Gastrocnemius medialis (tissue), 4 donors: ENCODE measurements at regions not wholly inside any gene's neighbourhood (a gene's known extent, or its start where the extent isn't known, plus 50 kb on each side); places are given as distances from the start of the nearest gene placed in this dataset.

Source experiments
- POLR2A ChIP-seq, 2 donors: fragments of 450-650 bp; IDR thresholded peaks; one replicate each; pipeline ENCODE4 v1.6.1; 2017; ENCODE audit warnings: antibody characterized with exemption in 2 of 2, mild to moderate bottlenecking in 2 of 2, moderate library complexity in 2 of 2
- TF ChIP-seq, protein P1 (sequence below), 5 experiments: fragments of 450-650 bp in 3 of 5; fragments of 200-600 bp in 2 of 5; sonication (generic) in 2 of 5; IDR thresholded peaks in 4 of 5; conservative IDR thresholded peaks in 1 of 5; 1 replicate in 4 of 5; 2 replicates in 1 of 5; pipeline ENCODE4 v1.5.1; 2016 to 2019; ENCODE audit warnings: antibody characterized with exemption in 5 of 5, mild to moderate bottlenecking in 3 of 5, moderate library complexity in 3 of 5

- TF ChIP-seq POLR2A (IDR thresholded peaks at IDR 0.05), result no peak
- TF ChIP-seq, protein P1, sequence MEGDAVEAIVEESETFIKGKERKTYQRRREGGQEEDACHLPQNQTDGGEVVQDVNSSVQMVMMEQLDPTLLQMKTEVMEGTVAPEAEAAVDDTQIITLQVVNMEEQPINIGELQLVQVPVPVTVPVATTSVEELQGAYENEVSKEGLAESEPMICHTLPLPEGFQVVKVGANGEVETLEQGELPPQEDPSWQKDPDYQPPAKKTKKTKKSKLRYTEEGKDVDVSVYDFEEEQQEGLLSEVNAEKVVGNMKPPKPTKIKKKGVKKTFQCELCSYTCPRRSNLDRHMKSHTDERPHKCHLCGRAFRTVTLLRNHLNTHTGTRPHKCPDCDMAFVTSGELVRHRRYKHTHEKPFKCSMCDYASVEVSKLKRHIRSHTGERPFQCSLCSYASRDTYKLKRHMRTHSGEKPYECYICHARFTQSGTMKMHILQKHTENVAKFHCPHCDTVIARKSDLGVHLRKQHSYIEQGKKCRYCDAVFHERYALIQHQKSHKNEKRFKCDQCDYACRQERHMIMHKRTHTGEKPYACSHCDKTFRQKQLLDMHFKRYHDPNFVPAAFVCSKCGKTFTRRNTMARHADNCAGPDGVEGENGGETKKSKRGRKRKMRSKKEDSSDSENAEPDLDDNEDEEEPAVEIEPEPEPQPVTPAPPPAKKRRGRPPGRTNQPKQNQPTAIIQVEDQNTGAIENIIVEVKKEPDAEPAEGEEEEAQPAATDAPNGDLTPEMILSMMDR (IDR thresholded peaks at IDR 0.05 in 4 of 5, conservative IDR thresholded peaks at IDR 0.05 in 1 of 5), result no peak
Measured at GRCh38 chr6:40315060-40315459, 272.1 kb downstream of the LRFN2 start.
